ENCODE measurements at regions not wholly inside any gene's neighbourhood (a gene's known extent, or its start where the extent isn't known, plus 50 kb on each side); places are given as distances from the start of the nearest gene placed in this dataset.

DNA sequence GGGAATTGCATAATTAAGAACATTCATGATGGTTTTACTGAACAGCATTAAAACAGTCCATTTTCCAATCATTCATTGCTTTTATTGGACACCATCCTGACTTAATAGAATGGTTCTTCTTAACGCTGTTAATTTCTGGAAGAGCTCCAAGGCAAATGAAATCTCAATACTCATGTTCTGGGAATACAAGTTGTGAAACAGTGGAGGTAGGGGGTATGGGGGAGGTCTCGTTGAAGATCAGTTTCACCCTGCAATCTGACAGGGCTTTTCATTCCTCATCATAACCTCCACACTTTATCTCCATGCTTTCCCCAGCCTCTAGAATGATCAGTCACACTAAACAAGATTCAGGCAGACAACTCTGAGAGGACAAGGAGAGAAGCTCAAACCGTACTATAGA, 113.6 kb downstream of the ETAA1 start:
- no peak for TF ChIP-seq POLR2A (IDR thresholded peaks at IDR 0.05)
- TF ChIP-seq, protein P1, sequence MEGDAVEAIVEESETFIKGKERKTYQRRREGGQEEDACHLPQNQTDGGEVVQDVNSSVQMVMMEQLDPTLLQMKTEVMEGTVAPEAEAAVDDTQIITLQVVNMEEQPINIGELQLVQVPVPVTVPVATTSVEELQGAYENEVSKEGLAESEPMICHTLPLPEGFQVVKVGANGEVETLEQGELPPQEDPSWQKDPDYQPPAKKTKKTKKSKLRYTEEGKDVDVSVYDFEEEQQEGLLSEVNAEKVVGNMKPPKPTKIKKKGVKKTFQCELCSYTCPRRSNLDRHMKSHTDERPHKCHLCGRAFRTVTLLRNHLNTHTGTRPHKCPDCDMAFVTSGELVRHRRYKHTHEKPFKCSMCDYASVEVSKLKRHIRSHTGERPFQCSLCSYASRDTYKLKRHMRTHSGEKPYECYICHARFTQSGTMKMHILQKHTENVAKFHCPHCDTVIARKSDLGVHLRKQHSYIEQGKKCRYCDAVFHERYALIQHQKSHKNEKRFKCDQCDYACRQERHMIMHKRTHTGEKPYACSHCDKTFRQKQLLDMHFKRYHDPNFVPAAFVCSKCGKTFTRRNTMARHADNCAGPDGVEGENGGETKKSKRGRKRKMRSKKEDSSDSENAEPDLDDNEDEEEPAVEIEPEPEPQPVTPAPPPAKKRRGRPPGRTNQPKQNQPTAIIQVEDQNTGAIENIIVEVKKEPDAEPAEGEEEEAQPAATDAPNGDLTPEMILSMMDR (IDR thresholded peaks at IDR 0.05), result no peak

All from adrenal gland (tissue), 5 donors.